ENCODE measurements at regions not wholly inside any gene's neighbourhood (a gene's known extent, or its start where the extent isn't known, plus 50 kb on each side); places are given as distances from the start of the nearest gene placed in this dataset.

GRCh38 chr12:124627956-124628355, 60.5 kb upstream of the NCOR2 start:
- no peak overlapping the region for H3K4me3 ChIP-seq (ENCODE audit: low read length)
- DNase-seq (ENCODE audit: low read depth), result no peak
- TF ChIP-seq CTCF (conservative IDR thresholded peaks at IDR 0.05; ENCODE audit: low read length), result no peak

GRCh38 chr12:124626971-124627411, 59.6 kb upstream of the NCOR2 start:
- DNase-seq (ENCODE audit: low read depth), result peak; percentile 53
- H3K4me3 ChIP-seq (ENCODE audit: low read length), result no peak overlapping the region
- TF ChIP-seq CTCF (conservative IDR thresholded peaks at IDR 0.05; ENCODE audit: low read length), result no peak

- DNase-seq (ENCODE audit: low read depth), result peak; percentile 80
- TF ChIP-seq CTCF (conservative IDR thresholded peaks at IDR 0.05; ENCODE audit: low read length), result no peak
Measured at GRCh38 chr12:124625867-124626675, 58.7 kb upstream of the NCOR2 start.

GRCh38 chr12:124624823-124625222, 57.4 kb upstream of the NCOR2 start:
- TF ChIP-seq CTCF (conservative IDR thresholded peaks at IDR 0.05; ENCODE audit: low read length), result no peak
- no peak overlapping the region for H3K4me3 ChIP-seq (ENCODE audit: low read length)
- DNase-seq (ENCODE audit: low read depth), result no peak

More at GRCh38 chr12:124625867-124626675, 58.7 kb upstream of the NCOR2 start:
- H3K4me3 ChIP-seq (ENCODE audit: low read length), result no peak overlapping the region

GRCh38 chr12:124623344-124624035, 56.1 kb upstream of the NCOR2 start:
- TF ChIP-seq CTCF (conservative IDR thresholded peaks at IDR 0.05; ENCODE audit: low read length), result no peak
- no peak overlapping the region for H3K4me3 ChIP-seq (ENCODE audit: low read length)
- DNase-seq (ENCODE audit: low read depth), result no peak

- no peak overlapping the region for H3K4me3 ChIP-seq (ENCODE audit: low read length)
- DNase-seq (ENCODE audit: low read depth), result no peak
- TF ChIP-seq CTCF (conservative IDR thresholded peaks at IDR 0.05; ENCODE audit: low read length), result no peak
Measured at GRCh38 chr12:124622764-124623163, 55.4 kb upstream of the NCOR2 start.

GRCh38 chr12:124622331-124622730, 54.9 kb upstream of the NCOR2 start:
- DNase-seq (ENCODE audit: low read depth), result no peak
- H3K4me3 ChIP-seq (ENCODE audit: low read length), result no peak overlapping the region
- no peak for TF ChIP-seq CTCF (conservative IDR thresholded peaks at IDR 0.05; ENCODE audit: low read length)

Data from AG10803 (cell line).